Activated naive CD4-positive, alpha-beta T cell treated with anti-CD3 and anti-CD28 coated beads, Interleukin-2, amount 50 U/mL, for 16 hours (primary cell): ENCODE measurements at regions not wholly inside any gene's neighbourhood (a gene's known extent, or its start where the extent isn't known, plus 50 kb on each side); places are given as distances from the start of the nearest gene placed in this dataset.
"Not testable (repeated sequence)": the region's sequence is repeated elsewhere in the genome, so short reads cannot be mapped to it uniquely, and the experiment has no call there.

Source experiments
- DNase-seq: peaks from one replicate; pipeline ENCODE4 v3.0.0-alpha.2; 2020

DNA sequence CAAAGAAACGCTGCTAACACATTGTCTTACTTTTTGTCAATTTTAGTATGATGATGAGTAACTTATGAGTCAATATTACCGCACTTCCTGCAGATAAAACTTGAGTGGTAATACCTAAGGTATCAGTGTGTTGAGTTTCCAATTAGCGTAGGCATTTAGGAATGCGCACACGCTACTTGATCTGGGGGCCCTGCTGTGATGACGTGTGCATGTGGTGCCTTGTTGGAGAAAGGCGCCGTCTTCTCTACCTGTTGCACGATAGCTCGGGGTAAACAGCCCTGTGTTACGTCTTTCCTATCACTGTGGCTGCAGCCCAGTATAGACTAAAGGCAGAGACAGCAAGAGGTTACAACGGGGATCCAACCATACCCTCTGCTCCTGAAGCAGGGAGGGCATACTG lies 476.8 kb upstream of the ADARB2 start:
- no peak for DNase-seq

DNA sequence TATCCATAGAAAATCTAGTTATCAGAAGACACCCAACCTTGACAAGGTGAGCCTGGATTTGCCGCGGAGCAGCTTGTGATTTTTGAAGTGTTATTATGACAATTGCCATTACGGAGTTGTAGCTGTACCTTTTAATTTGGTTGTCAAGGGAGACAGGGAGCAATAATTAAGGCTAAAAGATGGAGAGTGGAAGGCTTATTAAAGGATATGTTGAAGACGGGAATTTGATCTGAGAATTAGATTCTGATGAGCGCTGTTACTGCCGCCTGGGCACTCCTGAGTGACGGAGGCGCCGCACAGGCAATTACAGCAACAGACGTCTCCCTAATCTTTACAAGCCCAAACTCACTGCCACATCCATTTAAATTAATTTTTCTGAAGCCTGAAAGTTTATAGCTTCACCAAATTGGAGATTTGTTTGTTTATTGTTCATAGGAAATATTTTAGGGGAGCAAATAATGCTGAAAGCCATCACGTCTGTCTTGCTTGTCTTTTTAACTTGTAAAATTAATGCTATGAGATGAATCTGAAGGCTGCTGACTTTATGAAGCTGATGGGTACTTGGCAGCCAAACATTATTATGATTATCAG lies 475.0 kb upstream of the ADARB2 start:
- no peak for DNase-seq

GRCh38 chr10:2210088-2210487 lies 472.8 kb upstream of the ADARB2 start:
- no peak for DNase-seq

DNA sequence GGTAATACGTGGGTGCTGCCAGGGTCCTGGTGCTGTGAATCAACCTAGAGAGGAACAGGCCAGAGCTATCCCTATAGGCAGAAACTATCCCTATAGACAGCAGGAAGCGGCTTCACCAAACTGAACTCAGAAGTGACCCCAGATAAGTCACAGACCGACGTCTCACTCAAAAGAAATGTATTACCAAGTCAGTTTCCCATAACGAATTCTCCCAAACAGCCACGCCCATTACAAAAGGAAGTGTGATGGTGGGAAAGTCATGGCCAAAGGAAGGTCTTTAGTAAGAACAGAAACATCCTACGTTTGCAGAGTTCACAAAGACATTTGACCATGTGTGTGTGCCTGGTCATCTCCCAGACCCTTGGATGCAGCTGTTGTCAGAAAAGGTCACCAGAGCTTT lies 470.8 kb upstream of the ADARB2 start:
- DNase-seq, result no peak

DNA sequence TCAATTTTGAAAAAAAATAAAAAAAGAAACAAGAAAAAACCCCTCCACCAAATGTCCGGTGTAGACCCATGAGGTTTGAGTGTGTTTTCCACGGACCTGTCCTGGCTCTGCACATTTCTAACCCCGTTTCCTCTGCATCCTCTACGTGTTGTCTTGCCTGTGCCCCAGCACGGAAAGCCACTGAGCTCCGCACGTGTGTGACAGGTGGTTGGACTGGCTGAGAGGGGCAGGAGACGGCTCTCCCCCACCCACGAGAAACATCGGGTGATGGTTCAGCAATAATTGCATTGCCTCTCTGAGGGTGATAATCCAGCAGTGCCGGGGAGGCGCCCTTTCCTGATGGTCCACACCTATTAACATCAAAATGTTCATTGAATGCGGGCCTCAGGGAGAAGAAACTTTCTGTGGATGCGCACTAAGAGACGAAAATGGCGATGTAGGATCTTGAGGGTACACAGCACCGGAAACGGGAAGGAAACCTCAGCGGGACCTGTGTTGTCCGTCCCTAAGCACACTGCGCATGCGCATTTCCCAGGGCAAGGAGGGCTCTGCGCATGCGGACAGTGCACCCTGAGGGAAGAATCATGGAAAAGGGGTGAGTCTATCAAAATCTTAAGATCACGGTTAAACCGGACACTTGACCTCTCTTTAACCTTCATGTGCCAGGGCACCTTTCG lies 470.1 kb upstream of the ADARB2 start:
- no peak for DNase-seq

- no peak for DNase-seq
Measured at GRCh38 chr10:2205406-2205805, 468.1 kb upstream of the ADARB2 start.

GRCh38 chr10:2202401-2202800 lies 465.1 kb upstream of the ADARB2 start:
- DNase-seq, result no peak

DNA sequence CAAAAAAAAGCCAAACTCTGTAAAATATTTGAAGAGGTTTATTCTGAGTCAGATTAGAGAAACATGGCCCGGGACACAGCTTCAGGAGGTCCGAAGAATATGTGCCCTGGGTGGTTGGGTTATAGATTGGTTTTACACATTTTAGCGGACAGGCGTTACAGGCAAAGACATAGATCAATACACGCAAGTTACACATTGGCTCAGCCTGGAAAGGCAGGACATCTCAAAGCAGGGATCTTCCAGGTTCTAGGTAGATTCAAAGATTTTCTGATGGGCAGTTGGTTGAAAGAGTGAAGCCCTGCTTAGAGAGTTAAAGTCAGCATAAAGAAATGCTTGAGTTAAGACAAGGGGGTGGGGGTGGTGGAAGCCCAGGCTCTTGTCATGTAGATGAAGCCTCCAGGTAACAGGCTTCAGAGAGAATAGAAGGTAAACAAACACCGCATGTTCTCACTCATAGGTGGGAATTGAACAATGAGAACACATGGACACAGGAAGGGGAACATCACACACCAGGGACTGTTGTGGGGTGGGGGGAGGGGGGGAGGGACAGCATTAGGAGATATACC lies 464.3 kb upstream of the ADARB2 start:
- DNase-seq, result no peak

DNA sequence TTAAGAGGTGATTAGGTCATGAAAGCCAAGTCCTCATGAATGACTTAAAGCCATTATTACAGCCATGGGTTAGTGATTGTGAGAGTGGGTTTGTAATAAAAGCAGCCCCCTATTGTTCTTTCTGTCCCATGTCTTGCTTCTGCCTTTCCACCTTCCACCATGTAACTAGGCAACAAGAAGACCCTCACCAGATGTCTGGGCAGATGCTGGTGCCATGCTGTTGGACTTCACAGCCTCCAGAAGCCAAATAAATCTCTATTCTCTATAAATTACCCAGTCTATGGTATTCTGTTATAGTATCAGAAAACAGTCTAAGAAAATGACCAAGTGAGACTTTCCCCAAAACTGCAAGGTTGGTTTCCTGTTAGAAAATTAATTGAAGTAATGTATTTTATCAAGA lies 460.3 kb upstream of the ADARB2 start:
- DNase-seq, result no peak

- no peak for DNase-seq
Measured at GRCh38 chr10:2196272-2196671, 458.9 kb upstream of the ADARB2 start.

- DNase-seq, result not testable (repeated sequence)
Measured at GRCh38 chr10:2189356-2189755, 452.0 kb upstream of the ADARB2 start.

DNA sequence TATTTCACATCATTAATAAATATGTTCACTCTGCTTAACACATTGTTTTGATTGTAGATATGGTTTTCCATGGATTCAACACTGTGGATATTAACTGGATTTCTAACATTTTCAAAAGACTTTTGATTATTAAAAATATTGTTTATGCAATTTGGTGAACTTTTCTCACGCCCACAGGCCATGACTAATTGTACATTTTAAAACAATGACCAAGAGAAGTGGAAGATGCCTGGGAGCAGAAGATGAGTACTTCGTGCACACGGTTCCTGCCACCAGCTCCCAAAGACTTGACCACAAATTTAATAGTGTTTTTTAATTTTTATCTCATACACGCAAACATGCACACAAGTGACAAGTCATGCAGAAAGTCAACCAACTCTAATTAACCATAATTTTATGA lies 451.0 kb upstream of the ADARB2 start:
- no peak for DNase-seq

- no peak for DNase-seq
Measured at GRCh38 chr10:2173327-2173726, 436.0 kb upstream of the ADARB2 start.

DNA sequence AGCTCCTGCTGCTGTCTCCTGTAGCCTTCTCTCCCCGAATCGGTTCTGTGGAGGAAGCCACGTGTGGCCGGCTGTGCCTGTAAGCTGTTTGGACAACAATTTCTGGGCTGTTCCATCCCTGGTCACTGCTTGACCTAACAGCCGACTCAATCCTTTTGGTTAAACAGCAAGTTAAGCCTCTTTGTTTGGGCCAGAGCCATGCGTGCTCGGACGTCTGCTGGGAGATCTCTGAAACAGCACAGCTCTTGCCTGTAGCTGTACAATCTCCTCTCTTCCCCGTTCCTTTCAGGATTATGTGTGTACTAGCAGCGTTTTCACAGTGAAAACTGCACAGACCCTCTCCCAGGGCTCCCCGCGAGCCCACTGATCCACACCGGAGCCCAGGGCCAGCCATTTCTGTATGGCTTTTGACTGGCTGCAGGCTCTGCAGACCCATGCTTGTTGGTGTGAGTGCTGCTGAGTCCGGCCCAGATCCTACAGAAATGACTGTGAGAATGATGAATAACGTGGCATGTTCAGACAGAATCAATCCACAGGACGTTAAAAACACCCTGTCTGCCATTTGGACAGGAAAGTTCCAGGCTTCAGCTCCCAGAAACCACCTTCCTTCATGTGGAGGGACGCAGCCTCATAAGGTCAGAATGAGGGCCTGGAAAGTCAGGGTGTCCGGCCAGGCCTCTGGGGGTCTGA lies 428.6 kb upstream of the ADARB2 start:
- no peak for DNase-seq

DNA sequence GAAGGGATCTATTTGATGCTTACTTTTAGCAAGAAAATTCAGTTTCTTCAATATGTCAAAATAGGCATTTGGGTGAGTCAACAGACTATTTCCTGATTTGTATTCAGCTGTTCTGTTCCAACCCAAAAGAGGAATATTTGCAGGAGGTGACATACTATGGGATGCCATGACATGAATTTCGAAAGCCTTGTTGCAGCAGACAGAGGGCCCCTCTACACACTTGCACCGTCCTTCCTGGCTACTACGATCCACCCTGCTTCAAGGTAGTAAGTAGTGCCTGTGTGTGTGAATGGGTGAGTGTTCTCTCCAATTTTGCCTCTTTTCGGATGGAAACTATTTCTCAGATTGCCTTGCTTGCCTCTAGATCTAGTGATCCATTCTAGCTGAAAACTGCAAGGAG lies 413.0 kb upstream of the ADARB2 start:
- DNase-seq, result no peak

- no peak for DNase-seq
Measured at GRCh38 chr10:2145926-2146478, 408.7 kb upstream of the ADARB2 start.

DNA sequence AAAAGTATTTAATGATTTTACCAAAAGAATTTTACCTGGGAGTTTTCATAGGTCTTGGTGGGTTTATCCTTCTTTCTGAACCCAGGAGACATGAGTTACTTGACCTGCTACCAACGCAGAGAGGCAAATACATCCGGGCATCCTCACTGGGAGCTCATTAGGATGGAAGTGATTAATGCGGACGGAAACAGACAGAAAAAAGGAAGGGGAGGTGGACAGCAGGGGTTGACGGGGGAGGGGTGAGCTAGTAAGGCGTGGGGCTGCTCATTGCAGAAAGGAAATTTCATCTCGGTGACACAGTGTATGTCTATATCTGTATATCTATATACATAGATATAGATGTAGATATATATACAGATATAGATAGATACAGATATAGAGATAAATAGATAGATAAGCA lies 408.2 kb upstream of the ADARB2 start:
- no peak for DNase-seq

GRCh38 chr10:2144584-2144983 lies 407.3 kb upstream of the ADARB2 start:
- DNase-seq, result no peak

- DNase-seq, result no peak
Measured at GRCh38 chr10:2143213-2143835, 406.0 kb upstream of the ADARB2 start.

DNA sequence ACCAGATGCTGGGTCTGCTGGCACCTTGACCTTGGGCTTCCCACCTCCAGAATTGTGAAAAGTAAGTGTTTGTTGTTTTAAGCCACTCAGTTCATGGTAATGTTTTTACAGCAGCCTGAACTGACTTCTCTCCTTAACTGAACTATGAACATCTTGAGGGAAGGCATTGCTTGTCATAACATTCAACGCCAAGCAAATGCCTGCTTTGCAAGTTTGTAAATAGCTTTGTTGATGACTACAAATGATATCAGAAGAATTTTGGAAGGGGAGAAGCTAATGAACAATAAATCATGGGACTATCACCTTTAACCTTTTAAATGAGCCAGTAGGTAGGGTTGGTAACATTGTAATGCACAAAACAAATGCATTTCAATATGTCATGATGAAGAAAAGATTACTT lies 402.4 kb upstream of the ADARB2 start:
- no peak for DNase-seq

- DNase-seq, result no peak
Measured at GRCh38 chr10:2137549-2138174, 400.3 kb upstream of the ADARB2 start.

DNA sequence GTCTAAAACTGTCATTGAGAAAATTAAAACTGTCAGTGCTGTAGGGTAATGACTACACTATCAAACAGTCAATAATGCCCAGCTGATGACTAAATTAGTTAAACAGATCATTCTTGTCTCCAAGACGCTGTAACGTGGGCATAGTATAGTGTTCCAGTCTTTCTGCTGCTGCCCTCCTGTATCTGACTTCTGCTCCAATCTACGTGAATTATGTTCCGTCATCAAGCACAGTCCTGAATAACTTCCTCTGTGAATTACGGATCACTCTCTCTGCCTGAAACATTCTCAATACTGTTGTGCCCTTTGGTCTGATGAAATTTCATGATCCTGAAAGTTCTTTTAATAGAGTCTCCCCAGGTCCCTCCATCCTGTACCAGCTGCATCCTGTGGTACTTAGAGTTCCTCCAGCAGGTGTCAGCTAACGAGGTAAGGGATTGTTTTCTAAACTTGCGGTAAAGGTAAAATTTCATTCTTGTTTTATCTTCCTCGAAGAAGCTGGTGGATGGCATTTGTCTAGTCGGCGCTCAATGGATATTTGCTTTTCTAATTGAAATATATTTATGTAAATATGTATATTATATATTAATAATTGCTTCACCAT lies 393.5 kb upstream of the ADARB2 start:
- no peak for DNase-seq

- DNase-seq, result no peak
Measured at GRCh38 chr10:2128991-2129390, 391.7 kb upstream of the ADARB2 start.
